ENCODE measurements at regions not wholly inside any gene's neighbourhood (a gene's known extent, or its start where the extent isn't known, plus 50 kb on each side); places are given as distances from the start of the nearest gene placed in this dataset.

DNA sequence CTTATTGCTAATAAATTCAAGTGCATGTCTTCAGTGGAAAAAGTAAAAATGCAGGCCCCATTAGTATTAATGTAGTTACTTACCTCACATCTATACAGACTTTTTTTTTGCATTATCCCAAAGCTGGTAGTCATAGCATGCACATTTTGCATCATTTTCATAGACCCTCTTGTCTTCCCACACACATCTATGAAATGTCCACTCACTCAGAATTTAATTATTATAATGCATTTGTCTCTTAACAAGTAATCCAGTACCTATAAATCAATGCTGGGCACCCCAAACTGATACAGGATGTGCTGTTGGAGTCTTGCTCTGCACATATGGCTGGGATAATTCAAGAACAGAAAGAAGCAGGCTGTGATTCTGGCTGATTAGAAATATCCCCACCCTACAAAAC lies 370.4 kb upstream of the FAT3 start:
- dilution Hi-C loops (cut with MboI; ENCODE audit: extremely low pct_ligation_motif_present, low sequenced_read_pairs) (no loop called here), intact Hi-C loops (cut with micrococcal nuclease) (no loop called here)
- Histone ChIP-seq H3K9ac (replicated peaks; ENCODE audit: extremely low read depth, insufficient read depth, low read length) (no peak overlapping the region), H3K27me3 (ENCODE audit: control insufficient read depth in 2 of 2, insufficient read depth in 2 of 2, low read length in 2 of 2) (no peaks in the 10 kb centered on the region), H3K27ac (ENCODE audit: insufficient read depth, low read depth, low read length) (no peak overlapping the region), H3K36me3 (ENCODE audit: control insufficient read depth in 2 of 2, extremely low read depth in 1 of 2, insufficient read depth in 2 of 2, low read length in 2 of 2) (no peaks in the 10 kb centered on the region), H2AFZ (ENCODE audit: low read depth, low read length) (no peak overlapping the region), H3K79me2 (ENCODE audit: control insufficient read depth, insufficient read depth, low read length) (no peaks in the 10 kb centered on the region), H4K20me1 (replicated peaks; ENCODE audit: control insufficient read depth, extremely low read depth, insufficient read depth, low read length) (no peaks in the 10 kb centered on the region), H3K9me3 (replicated peaks; ENCODE audit: control insufficient read depth, insufficient read depth, low read length) (no peaks in the 10 kb centered on the region), H3K4me2 (ENCODE audit: insufficient read depth, low read length) (no peak overlapping the region), H3K4me3 (replicated peaks in 1 of 3; ENCODE audit: insufficient read depth in 1 of 3, low read depth in 1 of 3, low read length in 3 of 3) (no peak overlapping the region), H3K9me1 (replicated peaks; ENCODE audit: control insufficient read depth, extremely low read depth, insufficient read depth, low read length) (no peaks in the 10 kb centered on the region), H3K4me1 (ENCODE audit: control insufficient read depth, extremely low read depth, insufficient read depth, low read length) (no peaks in the 10 kb centered on the region)
- ChIA-PET POLR2A (no interaction called here), CTCF (no interaction called here)
- FAIRE-seq (no peak), DNase-seq (ENCODE audit: low read depth, low spot score) (no peak)
- no peak for TF ChIP-seq FOS (IDR thresholded peaks at IDR 0.05; ENCODE audit: borderline replicate concordance, insufficient read depth, low read length)
- TF ChIP-seq GATA2 (IDR thresholded peaks at IDR 0.05; ENCODE audit: insufficient read depth, insufficient read length, low read depth, low read length), result no peak
- BruUV-seq (replicated peaks), result no TSS peak

DNA sequence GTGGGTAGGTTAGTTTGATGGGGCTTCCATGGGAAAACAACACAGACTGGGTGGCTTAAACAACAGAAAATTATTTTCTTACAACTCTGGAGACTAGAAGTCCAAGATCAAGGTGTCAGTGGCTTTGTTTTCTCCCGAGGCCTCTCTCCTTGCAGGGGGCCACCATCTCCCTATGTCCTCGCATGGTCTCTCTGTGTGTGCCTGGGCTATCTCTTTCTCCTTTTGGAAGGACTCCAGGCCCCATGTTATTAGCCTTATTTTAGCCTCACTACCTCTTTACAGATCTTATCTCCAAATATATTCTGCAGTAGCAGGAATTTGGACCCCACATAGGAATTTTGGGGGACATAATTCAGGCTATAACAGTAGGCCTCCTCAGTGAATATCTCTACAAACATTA lies 372.7 kb upstream of the FAT3 start:
- H3K4me2 ChIP-seq (ENCODE audit: insufficient read depth, low read length), result no peak overlapping the region
- intact Hi-C loops (cut with micrococcal nuclease) (no loop called here), dilution Hi-C loops (cut with MboI; ENCODE audit: extremely low pct_ligation_motif_present, low sequenced_read_pairs) (no loop called here)
- no peak for FAIRE-seq
- no peaks in the 10 kb centered on the region for H3K4me1 ChIP-seq (ENCODE audit: control insufficient read depth, extremely low read depth, insufficient read depth, low read length)
- no peak overlapping the region for H3K9ac ChIP-seq (replicated peaks; ENCODE audit: extremely low read depth, insufficient read depth, low read length)
- CTCF ChIA-PET, result no interaction called here
- BruUV-seq (replicated peaks), result no TSS peak
- H2AFZ ChIP-seq (ENCODE audit: low read depth, low read length), result no peak overlapping the region
- no peak for DNase-seq (ENCODE audit: low read depth, low spot score)
- TF ChIP-seq POLR2A (IDR thresholded peaks at IDR 0.05; ENCODE audit: low read depth, low read length) (no peak), MYC (IDR thresholded peaks at IDR 0.05; ENCODE audit: low read depth, low read length) (no peak), JUN (IDR thresholded peaks at IDR 0.05; ENCODE audit: borderline replicate concordance, insufficient read depth, insufficient read length, low read depth) (no peak), POLR2AphosphoS5 (IDR thresholded peaks at IDR 0.05; ENCODE audit: insufficient read depth, low read depth, low read length) (no peak), GATA2 (IDR thresholded peaks at IDR 0.05; ENCODE audit: insufficient read depth, insufficient read length, low read depth, low read length) (no peak), FOS (IDR thresholded peaks at IDR 0.05; ENCODE audit: borderline replicate concordance, insufficient read depth, low read length) (no peak), EZH2 (IDR thresholded peaks at IDR 0.05; ENCODE audit: borderline replicate concordance, low read depth, low read length, severe bottlenecking) (no peak)
- TF ChIP-seq, protein P1, sequence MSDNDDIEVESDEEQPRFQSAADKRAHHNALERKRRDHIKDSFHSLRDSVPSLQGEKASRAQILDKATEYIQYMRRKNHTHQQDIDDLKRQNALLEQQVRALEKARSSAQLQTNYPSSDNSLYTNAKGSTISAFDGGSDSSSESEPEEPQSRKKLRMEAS (IDR thresholded peaks at IDR 0.05; ENCODE audit: insufficient read depth, insufficient read length), result no peak
- TF ChIP-seq, protein P2, sequence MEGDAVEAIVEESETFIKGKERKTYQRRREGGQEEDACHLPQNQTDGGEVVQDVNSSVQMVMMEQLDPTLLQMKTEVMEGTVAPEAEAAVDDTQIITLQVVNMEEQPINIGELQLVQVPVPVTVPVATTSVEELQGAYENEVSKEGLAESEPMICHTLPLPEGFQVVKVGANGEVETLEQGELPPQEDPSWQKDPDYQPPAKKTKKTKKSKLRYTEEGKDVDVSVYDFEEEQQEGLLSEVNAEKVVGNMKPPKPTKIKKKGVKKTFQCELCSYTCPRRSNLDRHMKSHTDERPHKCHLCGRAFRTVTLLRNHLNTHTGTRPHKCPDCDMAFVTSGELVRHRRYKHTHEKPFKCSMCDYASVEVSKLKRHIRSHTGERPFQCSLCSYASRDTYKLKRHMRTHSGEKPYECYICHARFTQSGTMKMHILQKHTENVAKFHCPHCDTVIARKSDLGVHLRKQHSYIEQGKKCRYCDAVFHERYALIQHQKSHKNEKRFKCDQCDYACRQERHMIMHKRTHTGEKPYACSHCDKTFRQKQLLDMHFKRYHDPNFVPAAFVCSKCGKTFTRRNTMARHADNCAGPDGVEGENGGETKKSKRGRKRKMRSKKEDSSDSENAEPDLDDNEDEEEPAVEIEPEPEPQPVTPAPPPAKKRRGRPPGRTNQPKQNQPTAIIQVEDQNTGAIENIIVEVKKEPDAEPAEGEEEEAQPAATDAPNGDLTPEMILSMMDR (IDR thresholded peaks at IDR 0.05; ENCODE audit: extremely low read depth in 1 of 2, insufficient read depth in 1 of 2, low read depth in 1 of 2, low read length in 2 of 2), result no peak
- no peaks in the 10 kb centered on the region for H3K9me1 ChIP-seq (replicated peaks; ENCODE audit: control insufficient read depth, extremely low read depth, insufficient read depth, low read length)
- no peaks in the 10 kb centered on the region for H3K79me2 ChIP-seq (ENCODE audit: control insufficient read depth, insufficient read depth, low read length)
- H4K20me1 ChIP-seq (replicated peaks; ENCODE audit: control insufficient read depth, extremely low read depth, insufficient read depth, low read length), result no peaks in the 10 kb centered on the region
- H3K36me3 ChIP-seq (ENCODE audit: control insufficient read depth in 2 of 2, extremely low read depth in 1 of 2, insufficient read depth in 2 of 2, low read length in 2 of 2), result no peaks in the 10 kb centered on the region
- H3K27me3 ChIP-seq (ENCODE audit: control insufficient read depth in 2 of 2, insufficient read depth in 2 of 2, low read length in 2 of 2), result no peaks in the 10 kb centered on the region
- no peaks in the 10 kb centered on the region for H3K9me3 ChIP-seq (replicated peaks; ENCODE audit: control insufficient read depth, insufficient read depth, low read length)
- POLR2A ChIA-PET, result no interaction called here
- no peak overlapping the region for H3K4me3 ChIP-seq (replicated peaks in 1 of 3; ENCODE audit: insufficient read depth in 1 of 3, low read depth in 1 of 3, low read length in 3 of 3)
- H3K27ac ChIP-seq (ENCODE audit: insufficient read depth, low read depth, low read length), result no peak overlapping the region

Measured in endothelial cell of umbilical vein (primary cell).